Dedifferentiated amniotic fluid mesenchymal stem cell (primary cell): ENCODE measurements at regions not wholly inside any gene's neighbourhood (a gene's known extent, or its start where the extent isn't known, plus 50 kb on each side); places are given as distances from the start of the nearest gene placed in this dataset.
"Not testable (repeated sequence)": the region's sequence is repeated elsewhere in the genome, so short reads cannot be mapped to it uniquely, and the experiment has no call there.

Experiments
- DNase-seq: peaks from one replicate; pipeline ENCODE4 v3.0.0-alpha.2; 2016; ENCODE audit errors: extremely low spot score

DNA sequence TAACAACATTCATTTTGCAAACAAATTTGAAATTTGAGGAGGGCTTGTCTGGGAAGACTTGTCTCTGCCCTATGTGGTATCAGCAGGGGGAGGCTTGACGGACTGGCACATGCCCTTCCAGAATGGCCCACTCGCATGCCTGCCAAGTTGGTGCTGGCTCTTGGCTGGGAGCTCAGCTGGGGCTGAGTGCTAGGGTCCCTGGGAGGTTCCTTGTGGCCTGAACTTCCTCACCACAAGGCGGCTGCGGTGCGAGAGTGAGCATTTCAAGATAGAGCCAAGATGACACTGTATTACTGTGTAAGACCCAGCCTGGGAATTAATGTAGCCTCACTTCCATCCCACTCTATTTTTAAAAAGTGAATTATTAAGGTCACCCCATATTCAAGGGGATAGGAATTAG lies 271.6 kb upstream of the PLEKHG7 start:
- DNase-seq: no peak

DNA sequence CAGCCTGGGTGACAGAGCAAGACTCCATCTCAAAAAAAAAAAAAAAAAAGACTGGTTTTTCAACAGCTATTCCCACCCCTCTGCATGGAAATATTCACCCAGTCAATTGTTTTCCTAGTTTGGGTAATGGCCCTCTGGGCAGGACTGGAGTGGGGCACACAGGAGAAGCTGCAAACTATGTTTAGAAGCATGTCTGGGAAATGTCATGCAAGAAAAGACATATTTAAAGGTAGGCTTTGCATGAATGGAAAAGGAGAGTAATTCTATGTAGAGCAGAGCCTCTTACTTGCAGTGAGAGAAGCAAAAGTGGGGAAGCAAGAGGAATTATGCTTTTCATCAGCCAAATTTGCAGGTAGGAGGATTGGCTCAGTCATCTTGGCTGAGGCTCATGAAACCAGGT lies 276.5 kb upstream of the PLEKHG7 start:
- no peak for DNase-seq

DNA sequence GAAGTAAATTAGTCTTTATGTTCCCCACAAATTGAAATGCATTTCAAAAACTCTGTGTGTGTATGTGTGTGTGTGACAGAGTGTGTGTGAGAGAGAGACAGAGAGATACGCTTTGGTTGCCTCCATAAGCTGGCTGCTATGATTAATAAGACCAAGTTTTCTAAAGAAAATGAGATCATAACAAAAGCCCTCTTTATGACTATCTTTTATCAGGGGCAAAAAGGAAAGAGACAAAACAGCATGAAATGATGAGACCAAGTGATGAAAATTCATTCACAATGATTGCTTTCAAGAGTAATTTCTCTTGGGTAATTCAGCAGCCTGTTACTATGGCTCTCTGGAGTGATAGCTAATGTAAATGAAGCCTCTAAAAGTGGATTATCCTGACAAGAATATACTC lies 277.6 kb upstream of the PLEKHG7 start:
- no peak for DNase-seq

DNA sequence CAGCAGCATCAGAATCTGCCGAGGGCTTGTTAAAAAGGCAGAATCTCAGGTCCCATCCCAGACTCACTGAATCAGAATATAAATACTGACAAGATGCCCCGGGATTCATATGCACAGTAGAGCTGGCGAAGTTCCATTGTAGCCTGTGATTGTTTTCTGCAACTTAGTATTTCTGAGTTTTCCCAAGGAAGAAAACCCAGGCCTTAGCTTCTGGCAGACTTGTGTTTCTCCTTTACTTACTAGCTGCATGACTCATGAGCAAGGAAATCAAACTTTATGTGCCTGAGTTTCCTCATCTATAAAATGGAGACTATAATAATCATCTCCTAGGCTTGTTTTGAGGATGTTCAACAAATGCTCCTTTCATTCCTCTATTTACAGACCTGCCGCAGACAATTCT lies 278.5 kb upstream of the PLEKHG7 start:
- DNase-seq: peak; percentile 22

DNA sequence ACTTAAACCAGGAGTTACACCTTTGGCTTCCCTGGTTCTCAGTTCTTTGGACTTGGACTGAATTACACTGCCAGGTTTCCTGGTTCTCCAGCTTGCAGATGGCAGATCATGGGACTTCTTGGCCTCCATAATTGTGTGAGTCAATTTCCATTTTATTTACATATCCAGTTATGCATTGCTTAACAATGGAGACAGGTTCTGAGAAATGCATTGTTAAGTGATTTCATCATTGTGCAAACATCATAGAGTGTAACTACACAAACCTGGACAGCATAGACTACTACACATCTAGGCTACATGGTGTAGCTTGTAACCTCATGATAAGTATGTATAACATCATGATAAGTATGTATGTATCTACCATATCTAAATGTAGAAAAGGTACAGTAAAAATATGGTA lies 276.1 kb upstream of the BTG1 start:
- DNase-seq: no peak

DNA sequence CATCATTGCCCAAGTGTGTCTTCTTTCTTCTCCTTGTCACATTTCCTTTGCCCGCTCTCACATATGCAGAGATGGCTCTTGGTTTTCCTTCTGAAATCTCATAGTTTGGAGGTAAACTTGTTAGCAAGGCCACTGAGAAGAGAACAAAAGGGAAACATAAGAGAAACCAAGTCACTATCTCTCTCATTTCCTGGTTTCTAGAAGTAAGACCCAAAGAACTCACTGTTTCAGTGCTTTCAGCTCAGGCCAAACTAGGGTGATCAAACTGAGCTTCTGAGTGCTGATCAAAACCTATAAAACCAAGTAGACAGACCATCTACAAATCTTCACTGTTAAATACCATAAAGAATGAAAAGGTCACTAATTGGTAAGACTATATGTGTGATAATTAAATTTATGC lies 275.4 kb upstream of the BTG1 start:
- DNase-seq: no peak

DNA sequence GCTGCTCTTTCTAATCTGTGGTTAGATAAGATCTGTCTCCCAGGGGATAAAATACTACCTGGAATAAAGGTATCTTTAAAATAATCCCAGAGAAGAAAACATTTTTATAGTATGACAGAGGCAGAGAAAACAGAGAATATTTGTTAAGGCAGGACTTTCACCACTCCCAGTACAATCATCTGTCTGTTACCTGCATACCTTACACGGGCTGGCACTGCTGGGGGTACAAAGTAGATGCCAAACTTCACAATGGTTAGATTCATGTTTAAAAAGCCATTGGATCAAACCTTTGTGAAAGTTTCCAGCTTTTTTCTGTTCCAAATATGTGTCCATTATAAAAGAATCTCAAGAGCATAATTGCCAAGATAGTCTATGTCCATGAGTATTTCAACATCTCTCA lies 273.6 kb upstream of the BTG1 start:
- no peak for DNase-seq

DNA sequence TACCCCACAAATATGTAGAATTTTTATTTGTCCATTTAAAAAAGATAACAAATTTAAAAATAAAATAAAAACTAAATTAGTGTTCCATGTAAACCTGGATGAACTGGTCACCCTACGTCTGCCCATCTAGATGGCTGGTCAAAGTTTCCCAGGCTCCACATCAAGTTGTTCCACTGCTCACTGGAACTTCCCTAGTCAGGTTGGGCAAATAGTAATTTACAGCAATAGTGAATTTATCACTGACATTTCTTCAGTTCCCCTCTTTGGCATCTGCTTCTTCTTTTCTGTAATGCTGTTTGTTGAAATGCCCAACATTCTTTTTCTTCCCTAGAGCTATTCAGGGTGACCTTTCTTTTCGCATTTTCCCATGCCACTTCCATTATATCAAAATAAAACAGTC lies 272.7 kb upstream of the BTG1 start:
- DNase-seq: no peak

DNA sequence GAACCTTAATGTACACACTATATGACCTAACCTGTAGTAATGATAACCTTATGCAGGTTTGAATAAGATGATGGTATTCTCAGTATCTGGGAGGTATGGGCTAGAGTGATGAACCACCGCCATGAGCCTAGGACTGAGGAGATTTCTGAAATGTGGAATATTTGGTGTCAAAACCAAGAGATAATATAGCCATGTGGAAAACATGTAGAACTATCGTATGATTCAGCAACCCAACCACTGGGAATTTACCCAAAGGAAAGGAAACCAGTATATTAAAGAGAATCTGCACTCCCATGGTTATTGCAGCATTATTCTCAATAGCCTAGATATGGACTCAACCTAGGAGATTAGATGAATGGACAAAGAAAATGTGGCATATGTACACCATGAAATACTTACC lies 271.7 kb upstream of the BTG1 start:
- no peak for DNase-seq

DNA sequence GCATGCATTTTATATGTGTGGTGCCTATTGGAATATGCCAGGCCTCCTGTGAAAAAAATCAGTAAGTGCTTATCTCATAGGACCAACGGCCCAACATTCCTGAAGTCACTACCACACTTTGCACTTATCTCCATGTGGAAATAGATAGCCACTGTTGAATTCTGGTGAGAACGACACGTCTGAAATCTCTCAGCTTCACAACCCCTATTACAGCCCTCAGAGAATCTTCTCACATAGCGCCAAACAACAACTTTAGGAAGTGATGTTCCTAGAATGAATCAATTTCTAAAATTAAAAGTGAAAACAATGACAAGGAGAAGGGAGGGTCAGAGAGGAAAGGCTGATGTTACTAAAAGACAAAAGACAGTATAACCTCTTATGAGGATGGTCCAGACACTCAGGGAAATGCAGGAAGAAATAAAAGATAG lies 270.8 kb upstream of the BTG1 start:
- DNase-seq: no peak

DNA sequence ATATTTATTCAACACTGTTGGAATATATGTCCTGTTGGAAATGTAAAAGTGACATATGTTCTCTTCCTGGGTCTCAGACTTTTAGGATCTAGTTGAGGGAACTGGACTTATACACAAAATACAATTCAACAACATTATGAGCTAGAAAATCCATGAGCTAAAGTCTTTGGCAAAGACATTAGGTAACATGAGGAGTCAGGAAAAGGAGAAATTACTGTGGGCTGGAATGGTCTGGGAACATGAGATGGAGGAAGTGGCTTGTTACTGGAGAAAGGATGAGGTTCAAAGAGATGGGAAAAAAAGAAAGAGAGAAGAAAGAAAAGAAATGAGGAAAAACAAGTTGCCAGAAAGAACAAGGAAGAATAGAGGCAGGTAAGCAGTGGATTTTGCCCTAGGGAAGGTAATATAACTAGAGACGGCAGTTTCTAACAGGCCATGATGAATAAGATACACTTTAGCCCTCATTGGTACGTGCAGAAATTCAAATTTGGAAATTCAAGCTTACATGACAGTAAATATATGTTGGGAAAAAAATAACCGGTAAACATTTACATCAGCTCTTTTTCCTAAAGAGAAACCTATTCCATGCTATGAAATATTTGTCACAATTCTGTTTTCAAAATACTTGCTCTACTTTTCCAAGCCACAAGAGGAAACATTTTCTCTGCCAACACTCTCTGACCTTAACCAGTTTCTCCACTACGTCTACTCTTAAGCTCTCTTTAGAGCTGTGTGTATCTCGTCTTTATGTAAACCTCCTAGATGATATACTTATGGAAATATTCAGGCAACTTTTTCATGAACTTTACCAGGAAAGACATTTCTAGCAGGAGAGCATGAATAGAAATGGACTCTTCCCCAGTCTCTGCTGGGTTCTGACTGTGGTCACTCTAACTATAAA lies 268.8 kb upstream of the BTG1 start:
- DNase-seq: no peak

DNA sequence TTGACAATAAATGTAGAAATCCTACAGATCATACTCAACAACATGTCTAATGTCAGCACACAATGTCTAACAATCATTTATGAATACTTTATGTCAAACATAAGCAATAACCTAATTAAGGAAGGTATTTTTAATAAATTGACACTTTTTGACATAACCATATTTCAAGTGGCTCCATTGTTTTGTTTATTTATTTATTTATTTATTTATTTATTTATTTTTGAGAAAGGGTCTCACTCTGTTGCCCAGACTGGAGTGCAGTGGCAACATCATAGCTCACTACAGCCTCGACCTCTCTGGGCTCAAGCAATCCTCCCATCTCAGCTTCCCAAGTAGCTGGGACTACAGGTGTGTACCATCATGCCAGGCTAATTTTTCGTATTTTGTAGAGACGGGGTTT lies 267.6 kb upstream of the BTG1 start:
- DNase-seq: no peak

DNA sequence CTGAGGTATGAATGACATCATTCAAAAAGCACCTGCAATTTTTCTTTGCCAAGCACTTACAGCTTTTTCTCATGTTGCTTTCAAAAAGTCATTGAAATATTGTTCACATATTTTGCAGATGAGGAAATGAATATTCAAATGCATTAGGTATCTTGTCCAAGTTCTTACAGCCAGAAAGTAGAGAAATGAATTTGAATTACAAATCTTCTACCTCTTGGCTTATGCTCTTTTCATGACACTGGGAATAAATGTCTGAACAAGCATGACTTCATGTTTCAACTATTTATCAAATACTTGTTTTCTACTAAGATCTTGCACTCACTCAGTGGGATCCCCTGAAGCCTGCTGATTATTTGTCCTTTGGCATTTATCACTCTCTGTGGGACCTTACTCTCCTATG lies 267.2 kb upstream of the BTG1 start:
- DNase-seq: no peak

DNA sequence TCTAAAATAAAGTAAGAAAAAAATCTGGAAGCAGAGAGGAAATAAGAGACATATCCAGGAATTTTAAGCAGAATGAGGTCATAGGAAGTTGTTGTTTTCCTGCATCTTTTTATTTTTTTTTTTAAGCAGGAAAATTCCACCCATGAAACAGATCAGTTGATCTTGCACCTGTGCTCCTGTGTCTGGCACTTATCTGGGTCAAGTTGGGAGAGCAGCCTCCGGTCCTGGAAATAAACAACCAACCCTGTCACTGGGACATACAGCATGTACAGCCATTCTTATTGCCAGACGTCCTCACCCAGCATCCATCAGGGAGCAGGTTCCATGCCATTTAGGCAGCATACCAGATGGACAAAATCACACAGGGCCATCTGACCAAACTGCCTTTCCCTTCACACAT lies 266.0 kb upstream of the BTG1 start:
- DNase-seq: no peak

DNA sequence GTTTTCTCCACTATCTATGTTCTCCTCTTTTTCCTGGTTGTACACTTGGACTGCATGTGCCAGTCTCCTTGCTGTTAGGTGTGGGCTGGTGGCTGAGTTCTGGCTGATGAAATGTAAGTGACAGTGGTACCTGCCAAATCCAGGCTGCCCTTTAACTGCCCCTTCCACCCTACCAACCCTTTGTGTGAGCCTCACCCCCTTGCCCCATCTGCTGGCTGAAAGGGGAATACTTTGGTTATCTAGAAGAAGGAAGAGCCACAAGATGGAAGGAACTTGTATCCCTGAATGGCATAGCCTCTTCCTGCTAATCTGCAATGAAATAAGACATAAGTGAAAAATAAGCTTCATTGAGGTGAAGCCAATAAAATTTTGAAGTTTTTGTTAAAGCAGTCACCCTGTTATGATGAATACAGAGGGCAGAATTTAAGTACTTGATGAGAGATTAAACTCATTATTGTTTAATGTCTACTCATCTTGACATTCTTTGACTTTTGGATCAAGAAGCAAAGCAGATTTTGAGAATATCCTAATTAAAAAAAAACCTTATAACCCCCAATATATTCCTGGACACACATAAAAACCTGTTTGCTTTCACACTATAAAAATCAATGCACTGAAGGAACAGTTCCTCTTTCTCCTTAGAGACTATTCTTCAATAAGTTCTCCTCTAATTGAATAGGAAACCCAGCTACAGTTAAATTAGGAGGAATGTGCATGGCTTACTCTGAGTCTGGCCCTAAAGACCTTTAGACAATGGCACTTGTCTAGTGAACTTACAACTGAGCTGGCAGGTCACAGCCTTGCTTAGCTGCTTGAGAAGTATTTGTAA lies 262.6 kb upstream of the BTG1 start:
- no peak for DNase-seq

DNA sequence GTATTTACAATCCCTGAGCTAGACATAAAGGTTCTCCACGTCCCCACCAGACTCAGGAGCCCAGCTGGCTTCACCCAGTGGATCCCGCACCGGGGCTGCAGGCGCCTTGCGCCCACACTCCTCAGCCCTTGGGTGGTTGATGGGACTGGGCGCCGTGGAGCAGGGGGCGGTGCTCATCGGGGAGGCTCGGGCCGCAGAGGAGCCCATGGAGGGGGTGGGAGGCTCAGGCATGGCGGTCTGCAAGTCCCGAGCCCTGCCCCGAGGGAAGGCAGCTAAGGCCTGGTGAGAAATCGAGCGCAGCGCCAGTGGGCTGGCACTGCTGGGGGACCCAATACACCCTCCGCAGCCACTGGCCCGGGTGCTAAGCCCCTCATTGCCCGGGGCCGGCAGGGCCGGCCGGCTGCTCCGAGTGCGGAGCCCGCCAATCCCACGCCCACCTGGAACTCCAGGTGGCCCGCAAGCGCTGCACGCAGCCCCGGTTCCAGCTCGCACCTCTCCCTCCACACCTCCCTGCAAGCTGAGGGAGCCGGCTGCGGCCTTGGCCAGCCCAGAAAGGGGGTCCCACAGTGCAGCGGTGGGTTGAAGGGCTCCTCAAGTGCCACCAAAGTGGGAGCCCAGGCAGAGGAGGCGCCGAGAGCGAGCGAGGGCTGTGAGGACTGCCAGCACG lies 260.9 kb upstream of the BTG1 start:
- DNase-seq: not testable (repeated sequence)

DNA sequence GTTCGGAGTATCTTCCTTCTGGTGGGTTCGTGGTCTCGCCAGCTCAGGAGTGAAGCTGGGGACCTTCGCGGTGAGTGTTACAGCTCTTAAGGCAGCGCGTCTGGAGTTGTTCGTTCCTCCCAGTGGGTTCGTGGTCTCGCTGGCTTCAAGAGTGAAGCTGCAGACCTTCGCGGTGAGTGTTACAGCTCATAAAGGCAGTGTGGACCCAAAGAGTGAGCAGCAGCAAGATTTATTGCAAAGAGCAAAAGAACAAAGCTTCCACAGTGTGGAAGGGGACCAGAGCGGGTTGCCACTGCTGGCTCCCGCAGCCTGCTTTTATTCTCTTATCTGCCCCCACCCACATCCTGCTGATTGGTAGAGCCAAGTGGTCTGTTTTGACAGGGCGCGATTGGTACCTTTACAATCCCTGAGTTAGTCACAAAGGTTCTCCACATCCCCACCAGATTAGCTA lies 260.2 kb upstream of the BTG1 start:
- DNase-seq: not testable (repeated sequence)

DNA sequence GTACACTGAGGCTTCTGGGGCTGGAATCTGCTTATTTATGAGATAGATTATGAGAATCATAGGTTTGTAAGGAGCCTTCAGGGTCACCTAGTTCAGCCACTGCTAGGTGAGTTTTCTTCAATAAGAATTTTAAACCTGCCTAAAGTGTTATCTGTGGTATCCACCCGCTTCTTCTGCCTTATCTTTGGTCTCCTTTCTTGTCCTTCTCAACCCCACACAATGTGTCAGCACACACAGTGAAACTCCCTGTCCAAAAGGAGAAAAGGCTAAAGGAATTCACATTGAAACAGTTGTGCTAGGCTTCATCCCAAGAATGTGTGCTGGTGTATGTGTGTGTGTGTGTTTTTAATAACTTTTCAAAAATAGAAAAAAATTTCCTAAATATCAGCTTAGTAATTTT lies 259.3 kb upstream of the BTG1 start:
- no peak for DNase-seq

DNA sequence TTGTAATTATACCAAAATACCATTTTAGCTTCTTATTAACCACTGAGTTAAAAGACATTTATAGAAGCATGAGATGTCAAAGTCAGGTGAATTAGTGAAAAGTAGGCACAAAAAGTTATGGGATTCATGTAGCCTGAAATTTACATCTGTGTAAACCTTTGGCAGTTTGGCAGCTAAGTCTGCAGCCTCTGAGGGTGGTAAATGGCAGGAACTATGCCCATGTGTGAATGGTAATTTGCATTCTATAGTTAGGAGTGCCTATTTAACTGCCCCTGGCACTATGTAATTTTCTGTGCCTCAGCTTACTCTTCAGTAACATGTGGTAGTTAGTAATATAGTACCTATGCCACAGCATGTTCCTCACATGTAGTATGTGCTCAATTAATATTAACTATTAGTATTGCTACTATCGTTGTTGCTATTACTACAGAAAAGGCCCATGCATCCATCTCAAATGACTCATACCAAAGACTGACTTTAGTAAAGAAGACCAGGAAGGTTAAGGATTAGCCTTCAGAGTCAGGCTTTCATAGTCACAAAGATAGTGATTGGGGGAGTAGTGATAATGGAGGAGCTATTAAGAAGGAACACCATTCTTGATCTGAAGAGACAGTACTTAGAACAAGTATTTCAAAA lies 258.7 kb upstream of the BTG1 start:
- no peak for DNase-seq

DNA sequence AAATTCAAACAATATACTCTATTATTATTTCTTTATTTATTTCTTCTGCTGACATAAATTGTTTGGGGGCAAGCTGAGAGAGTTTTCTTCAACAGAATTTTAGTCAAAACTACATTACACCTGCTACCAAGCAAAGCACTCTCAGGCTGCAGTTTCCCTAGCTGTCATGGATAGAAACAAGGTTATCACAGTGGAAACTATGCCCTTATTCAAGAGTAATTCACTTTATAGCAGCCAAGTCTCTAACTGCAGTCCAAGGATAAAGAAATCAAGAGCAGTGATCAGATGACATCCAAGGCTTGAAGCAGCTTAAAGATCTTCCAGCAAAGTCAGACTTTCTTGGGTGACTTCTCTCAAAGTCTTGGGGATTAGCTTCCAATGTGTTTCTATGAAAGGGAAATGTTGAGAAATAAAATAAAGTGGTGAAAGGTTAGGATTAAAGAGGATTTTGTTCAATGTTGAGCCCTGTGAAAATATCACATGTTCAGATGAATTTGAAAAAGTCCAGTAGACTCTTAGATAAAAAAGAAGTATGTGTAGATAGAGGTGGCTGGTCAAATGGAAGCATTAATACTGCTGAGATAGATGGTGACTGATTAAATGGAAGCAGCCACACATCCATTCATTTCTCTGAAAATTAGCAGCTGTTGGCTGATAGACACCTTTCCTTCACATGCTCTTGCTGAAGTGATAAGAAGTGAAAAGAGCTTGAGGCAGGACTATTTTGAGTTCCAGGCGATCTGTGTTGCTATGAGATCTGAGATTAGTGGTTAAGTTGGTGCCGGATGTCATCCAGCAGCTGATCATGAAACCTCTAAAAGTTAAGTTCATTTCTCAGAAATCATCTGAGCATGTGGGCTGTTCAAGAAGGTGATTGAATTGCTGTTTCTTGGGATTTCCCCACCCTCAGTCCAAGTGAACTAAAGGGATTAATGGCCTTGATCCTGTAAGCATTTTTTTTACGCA lies 257.8 kb upstream of the BTG1 start:
- DNase-seq: no peak

DNA sequence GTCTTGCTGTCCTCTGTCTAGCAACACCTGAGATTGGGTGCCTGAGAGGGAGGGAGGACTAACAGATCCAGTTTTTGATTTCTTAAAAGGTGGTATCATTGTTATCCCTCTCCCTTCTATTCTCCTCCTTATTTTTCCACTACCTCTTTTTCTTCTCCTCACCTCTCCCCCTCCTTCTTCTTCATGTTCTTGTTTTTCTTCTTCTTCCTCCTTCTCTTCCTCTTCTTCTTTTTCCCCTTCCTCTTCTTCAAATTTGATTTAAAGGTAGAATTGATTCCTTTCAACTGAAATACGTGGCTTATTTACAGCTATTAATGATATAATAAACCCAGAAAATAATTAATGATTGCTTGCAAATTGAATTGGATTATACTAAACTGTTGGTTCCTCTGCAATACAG lies 256.8 kb upstream of the BTG1 start:
- no peak for DNase-seq
